GM18873 (cell line): ENCODE measurements at regions not wholly inside any gene's neighbourhood (a gene's known extent, or its start where the extent isn't known, plus 50 kb on each side); places are given as distances from the start of the nearest gene placed in this dataset.
"Not testable (repeated sequence)": the region's sequence is repeated elsewhere in the genome, so short reads cannot be mapped to it uniquely, and the experiment has no call there.

Experiments
- ATAC-seq: cut with Tn5 transposase; IDR thresholded peaks from one replicate; pipeline ENCODE4 v1.9.1; 2021; ENCODE audit warnings: mild to moderate bottlenecking, moderate library complexity, moderate number of reproducible peaks; ENCODE audit not compliant: unreplicated experiment, low FRiP score

GRCh38 chr21:6553505-6554376, 3967.6 kb upstream of the TPTE start:
- ATAC-seq: not testable (repeated sequence)

- ATAC-seq: not testable (repeated sequence)
Observed at GRCh38 chr21:6554377-6554864, 3967.0 kb upstream of the TPTE start.

GRCh38 chr21:6556516-6556915, 3964.9 kb upstream of the TPTE start:
- peak; percentile 49 for ATAC-seq

- ATAC-seq: not testable (repeated sequence)
Observed at GRCh38 chr21:6557415-6557814, 3964.0 kb upstream of the TPTE start.

- not testable (repeated sequence) for ATAC-seq
Observed at GRCh38 chr21:6561168-6561567, 3960.2 kb upstream of the TPTE start.

- not testable (repeated sequence) for ATAC-seq
Observed at GRCh38 chr21:6561578-6561977, 3959.8 kb upstream of the TPTE start.

GRCh38 chr21:6564543-6565166, 3956.7 kb upstream of the TPTE start:
- not testable (repeated sequence) for ATAC-seq

GRCh38 chr21:6565190-6566094, 3955.9 kb upstream of the TPTE start:
- not testable (repeated sequence) for ATAC-seq

- ATAC-seq: not testable (repeated sequence)
Observed at GRCh38 chr21:6567542-6567941, 3953.8 kb upstream of the TPTE start.

- not testable (repeated sequence) for ATAC-seq
Observed at GRCh38 chr21:6569152-6569551, 3952.2 kb upstream of the TPTE start.

- ATAC-seq: not testable (repeated sequence)
Observed at GRCh38 chr21:6569587-6570392, 3951.6 kb upstream of the TPTE start.

- ATAC-seq: not testable (repeated sequence)
Observed at GRCh38 chr21:6570700-6571368, 3950.5 kb upstream of the TPTE start.

- not testable (repeated sequence) for ATAC-seq
Observed at GRCh38 chr21:6573576-6573975, 3947.8 kb upstream of the TPTE start.

- ATAC-seq: not testable (repeated sequence)
Observed at GRCh38 chr21:6579801-6580200, 3941.6 kb upstream of the TPTE start.
